Stimulated activated memory B cell treated with anti-CD40 and anti-IgM and Interleukin-4, amounts not matched to agents 10 μg/mL and 1 μg/mL and 100 μg/mL, for 72 hours (primary cell): ENCODE measurements at regions not wholly inside any gene's neighbourhood (a gene's known extent, or its start where the extent isn't known, plus 50 kb on each side); places are given as distances from the start of the nearest gene placed in this dataset.
"Not testable (repeated sequence)": the region's sequence is repeated elsewhere in the genome, so short reads cannot be mapped to it uniquely, and the experiment has no call there.

Experiments
- ATAC-seq: fragments of 150-1000 bp; cut with Tn5 transposase; 2 replicates; pipeline ENCODE4 v1.10.0; 2021
- H3K27ac Mint-ChIP-seq: one replicate; pipeline ENCODE4 v1.8.0; 2022; ENCODE audit warnings: mild to moderate bottlenecking, mixed read lengths
- H3K27me3 Mint-ChIP-seq: one replicate; pipeline ENCODE4 v1.8.0; 2022; ENCODE audit warnings: mixed read lengths
- H3K36me3 Mint-ChIP-seq: one replicate; pipeline ENCODE4 v1.8.0; 2022; ENCODE audit warnings: mixed read lengths
- H3K4me1 Mint-ChIP-seq: one replicate; pipeline ENCODE4 v1.8.0; 2022; ENCODE audit warnings: mixed read lengths
- H3K4me3 Mint-ChIP-seq: one replicate; pipeline ENCODE4 v1.8.0; 2022; ENCODE audit warnings: mild to moderate bottlenecking, moderate library complexity, mixed read lengths
- H3K9me3 Mint-ChIP-seq: one replicate; pipeline ENCODE4 v1.8.0; 2022; ENCODE audit warnings: mixed read lengths

GRCh38 chr6:139882234-139882633 lies 507.8 kb upstream of the CITED2 start:
- H3K27ac Mint-ChIP-seq = no peak overlapping the region
- H3K4me1 Mint-ChIP-seq = peaks cover 22% of the 10 kb centered on the region
- no peaks in the 10 kb centered on the region for H3K9me3 Mint-ChIP-seq
- no peaks in the 10 kb centered on the region for H3K36me3 Mint-ChIP-seq
- H3K27me3 Mint-ChIP-seq = no peaks in the 10 kb centered on the region
- no peak for ATAC-seq
- H3K4me3 Mint-ChIP-seq = no peak overlapping the region

- no peaks in the 10 kb centered on the region for H3K36me3 Mint-ChIP-seq
- peaks cover 22% of the 10 kb centered on the region for H3K4me1 Mint-ChIP-seq
- no peaks in the 10 kb centered on the region for H3K27me3 Mint-ChIP-seq
- H3K27ac Mint-ChIP-seq = no peak overlapping the region
- no peak overlapping the region for H3K4me3 Mint-ChIP-seq
- no peaks in the 10 kb centered on the region for H3K9me3 Mint-ChIP-seq
- ATAC-seq = peak; percentile 67
Observed at GRCh38 chr6:139881728-139882211, 507.3 kb upstream of the CITED2 start.

- no peak overlapping the region for H3K27ac Mint-ChIP-seq
- H3K4me1 Mint-ChIP-seq = peaks cover 22% of the 10 kb centered on the region
- no peaks in the 10 kb centered on the region for H3K36me3 Mint-ChIP-seq
- no peaks in the 10 kb centered on the region for H3K9me3 Mint-ChIP-seq
- no peak for ATAC-seq
- no peaks in the 10 kb centered on the region for H3K27me3 Mint-ChIP-seq
- H3K4me3 Mint-ChIP-seq = no peak overlapping the region
Observed at GRCh38 chr6:139881236-139881635, 506.8 kb upstream of the CITED2 start.

- H3K9me3 Mint-ChIP-seq = no peaks in the 10 kb centered on the region
- peaks cover 22% of the 10 kb centered on the region for H3K4me1 Mint-ChIP-seq
- H3K36me3 Mint-ChIP-seq = no peaks in the 10 kb centered on the region
- no peaks in the 10 kb centered on the region for H3K27me3 Mint-ChIP-seq
- H3K4me3 Mint-ChIP-seq = no peak overlapping the region
- H3K27ac Mint-ChIP-seq = no peak overlapping the region
- ATAC-seq = no peak
Observed at GRCh38 chr6:139879823-139880356, 505.4 kb upstream of the CITED2 start.

GRCh38 chr6:139879241-139879640 lies 504.8 kb upstream of the CITED2 start:
- H3K27me3 Mint-ChIP-seq, H3K27ac Mint-ChIP-seq, ATAC-seq, H3K36me3 Mint-ChIP-seq, H3K9me3 Mint-ChIP-seq, H3K4me3 Mint-ChIP-seq: not testable (repeated sequence)
- H3K4me1 Mint-ChIP-seq = peaks cover 22% of the 10 kb centered on the region

- ATAC-seq = no peak
- Mint-ChIP-seq H3K36me3 (no peaks in the 10 kb centered on the region), H3K9me3 (no peaks in the 10 kb centered on the region), H3K27ac (no peak overlapping the region), H3K27me3 (no peaks in the 10 kb centered on the region), H3K4me1 (peaks cover 12% of the 10 kb centered on the region), H3K4me3 (no peak overlapping the region)
Observed at GRCh38 chr6:139877828-139878405, 503.5 kb upstream of the CITED2 start.

GRCh38 chr6:139872665-139873064 lies 498.2 kb upstream of the CITED2 start:
- ATAC-seq = no peak
- H3K27ac Mint-ChIP-seq = no peak overlapping the region
- no peak overlapping the region for H3K4me3 Mint-ChIP-seq
- no peaks in the 10 kb centered on the region for H3K27me3 Mint-ChIP-seq
- H3K4me1 Mint-ChIP-seq = peaks cover 10% of the 10 kb centered on the region
- no peaks in the 10 kb centered on the region for H3K36me3 Mint-ChIP-seq
- no peaks in the 10 kb centered on the region for H3K9me3 Mint-ChIP-seq

GRCh38 chr6:139871803-139872510 lies 497.5 kb upstream of the CITED2 start:
- H3K9me3 Mint-ChIP-seq = no peaks in the 10 kb centered on the region
- no peaks in the 10 kb centered on the region for H3K36me3 Mint-ChIP-seq
- H3K27ac Mint-ChIP-seq = no peak overlapping the region
- no peaks in the 10 kb centered on the region for H3K27me3 Mint-ChIP-seq
- ATAC-seq = no peak
- H3K4me1 Mint-ChIP-seq = peaks cover 10% of the 10 kb centered on the region
- no peak overlapping the region for H3K4me3 Mint-ChIP-seq

- H3K9me3 Mint-ChIP-seq = no peaks in the 10 kb centered on the region
- H3K4me3 Mint-ChIP-seq = no peak overlapping the region
- H3K4me1 Mint-ChIP-seq = peaks cover 10% of the 10 kb centered on the region
- H3K36me3 Mint-ChIP-seq = no peaks in the 10 kb centered on the region
- H3K27ac Mint-ChIP-seq = no peak overlapping the region
- H3K27me3 Mint-ChIP-seq = no peaks in the 10 kb centered on the region
- ATAC-seq = no peak
Observed at GRCh38 chr6:139871165-139871710, 496.8 kb upstream of the CITED2 start.

- H3K4me1 Mint-ChIP-seq = peaks cover 10% of the 10 kb centered on the region
- H3K9me3 Mint-ChIP-seq = no peaks in the 10 kb centered on the region
- H3K27me3 Mint-ChIP-seq = no peaks in the 10 kb centered on the region
- H3K36me3 Mint-ChIP-seq = no peaks in the 10 kb centered on the region
- no peak overlapping the region for H3K27ac Mint-ChIP-seq
- ATAC-seq = no peak
- H3K4me3 Mint-ChIP-seq = no peak overlapping the region
Observed at GRCh38 chr6:139868576-139868975, 494.1 kb upstream of the CITED2 start.

- Mint-ChIP-seq H3K27ac (no peak overlapping the region), H3K4me3 (no peak overlapping the region), H3K4me1 (no peaks in the 10 kb centered on the region), H3K9me3 (no peaks in the 10 kb centered on the region), H3K27me3 (no peaks in the 10 kb centered on the region), H3K36me3 (no peaks in the 10 kb centered on the region)
- no peak for ATAC-seq
Observed at GRCh38 chr6:139863964-139864363, 489.5 kb upstream of the CITED2 start.

- H3K27ac Mint-ChIP-seq = no peak overlapping the region
- H3K9me3 Mint-ChIP-seq = no peaks in the 10 kb centered on the region
- no peaks in the 10 kb centered on the region for H3K36me3 Mint-ChIP-seq
- ATAC-seq = no peak
- H3K4me1 Mint-ChIP-seq = no peaks in the 10 kb centered on the region
- no peak overlapping the region for H3K4me3 Mint-ChIP-seq
- H3K27me3 Mint-ChIP-seq = no peaks in the 10 kb centered on the region
Observed at GRCh38 chr6:139863346-139863745, 488.9 kb upstream of the CITED2 start.

GRCh38 chr6:139862311-139862710 lies 487.9 kb upstream of the CITED2 start:
- no peak overlapping the region for H3K4me3 Mint-ChIP-seq
- no peaks in the 10 kb centered on the region for H3K4me1 Mint-ChIP-seq
- no peak for ATAC-seq
- H3K36me3 Mint-ChIP-seq = no peaks in the 10 kb centered on the region
- H3K27ac Mint-ChIP-seq = no peak overlapping the region
- no peaks in the 10 kb centered on the region for H3K27me3 Mint-ChIP-seq
- no peaks in the 10 kb centered on the region for H3K9me3 Mint-ChIP-seq

GRCh38 chr6:139860203-139860602 lies 485.8 kb upstream of the CITED2 start:
- Mint-ChIP-seq H3K9me3 (no peaks in the 10 kb centered on the region), H3K4me3 (no peak overlapping the region), H3K27me3 (no peaks in the 10 kb centered on the region), H3K4me1 (no peaks in the 10 kb centered on the region), H3K36me3 (no peaks in the 10 kb centered on the region), H3K27ac (no peak overlapping the region)
- ATAC-seq = no peak

- no peaks in the 10 kb centered on the region for H3K27me3 Mint-ChIP-seq
- no peak overlapping the region for H3K4me3 Mint-ChIP-seq
- no peaks in the 10 kb centered on the region for H3K36me3 Mint-ChIP-seq
- no peak for ATAC-seq
- no peaks in the 10 kb centered on the region for H3K9me3 Mint-ChIP-seq
- H3K27ac Mint-ChIP-seq = no peak overlapping the region
- H3K4me1 Mint-ChIP-seq = no peaks in the 10 kb centered on the region
Observed at GRCh38 chr6:139858429-139858828, 484.0 kb upstream of the CITED2 start.

GRCh38 chr6:139857143-139857542 lies 482.7 kb upstream of the CITED2 start:
- Mint-ChIP-seq H3K36me3 (no peaks in the 10 kb centered on the region), H3K9me3 (no peaks in the 10 kb centered on the region), H3K27me3 (no peaks in the 10 kb centered on the region), H3K27ac (no peak overlapping the region), H3K4me3 (no peak overlapping the region), H3K4me1 (no peaks in the 10 kb centered on the region)
- no peak for ATAC-seq
